H9 (cell line): ENCODE measurements at regions not wholly inside any gene's neighbourhood (a gene's known extent, or its start where the extent isn't known, plus 50 kb on each side); places are given as distances from the start of the nearest gene placed in this dataset.

ENCODE experiments used
- DNase-seq: peaks from one replicate; pipeline ENCODE4 v3.0.0-alpha.2; 2017
- H2AFZ ChIP-seq: one replicate; pipeline ENCODE4 v1.6.1; 2013; ENCODE audit warnings: mild to moderate bottlenecking, low read length, control low read depth, moderate library complexity
- H2AK5ac ChIP-seq: 2 replicates; pipeline ENCODE4 v1.6.1; 2013; ENCODE audit warnings: low read length, control low read depth, mixed read lengths; ENCODE audit not compliant: insufficient read length
- H2BK120ac ChIP-seq: one replicate; pipeline ENCODE4 v1.6.1; 2013; ENCODE audit warnings: low read depth, mild to moderate bottlenecking, low read length, control low read depth, inconsistent platforms; ENCODE audit not compliant: poor library complexity, severe bottlenecking
- H2BK12ac ChIP-seq: 2 replicates; pipeline ENCODE4 v1.6.1; 2013; ENCODE audit warnings: low read length, control low read depth, mixed read lengths, low read depth; ENCODE audit not compliant: insufficient read length
- H2BK15ac ChIP-seq: 2 replicates; pipeline ENCODE4 v1.6.1; 2013; ENCODE audit warnings: low read depth, low read length, control low read depth
- H2BK20ac ChIP-seq: one replicate; pipeline ENCODE4 v1.6.1; 2013; ENCODE audit warnings: low read depth, mild to moderate bottlenecking, low read length, control low read depth, inconsistent platforms; ENCODE audit not compliant: poor library complexity, severe bottlenecking
- H2BK5ac ChIP-seq: 2 replicates; pipeline ENCODE4 v1.6.1; 2013; ENCODE audit warnings: low read length, control low read depth, mixed read lengths; ENCODE audit not compliant: insufficient read length
- H3K14ac ChIP-seq: 2 replicates; pipeline ENCODE4 v1.6.1; 2013; ENCODE audit warnings: low read length, control low read depth; ENCODE audit not compliant: insufficient read depth
- H3K18ac ChIP-seq: 2 replicates; pipeline ENCODE4 v1.6.1; 2013; ENCODE audit warnings: low read depth, mild to moderate bottlenecking, mixed read lengths, low read length, control low read depth; ENCODE audit not compliant: insufficient read length
- H3K23ac ChIP-seq: 2 replicates; pipeline ENCODE4 v1.6.1; 2013; ENCODE audit warnings: low read length, control low read depth, mixed read lengths, low read depth; ENCODE audit not compliant: insufficient read length
- H3K23me2 ChIP-seq: 2 replicates; pipeline ENCODE4 v1.6.1; 2013; ENCODE audit warnings: low read depth, mild to moderate bottlenecking, mixed read lengths, low read length, control low read depth; ENCODE audit not compliant: insufficient read length, poor library complexity, severe bottlenecking
- H3K27ac ChIP-seq: 2 replicates; pipeline ENCODE4 v1.5.1; 2013; ENCODE audit warnings: low read length, control low read depth, mixed read lengths, low read depth; ENCODE audit not compliant: insufficient read length
- H3K27me3 ChIP-seq: 2 replicates; pipeline ENCODE4 v1.6.1; 2013; ENCODE audit warnings: low read length, control low read depth, inconsistent platforms; ENCODE audit not compliant: insufficient read depth
- H3K4ac ChIP-seq: 2 replicates; pipeline ENCODE4 v1.6.1; 2013; ENCODE audit warnings: low read depth, mild to moderate bottlenecking, control low read depth, inconsistent platforms, low read length, moderate library complexity
- H3K4me1 ChIP-seq: 2 replicates; pipeline ENCODE4 v1.6.1; 2013; ENCODE audit warnings: low read length, control low read depth, inconsistent platforms; ENCODE audit not compliant: insufficient read depth
- H3K4me2 ChIP-seq: 2 replicates; pipeline ENCODE4 v1.6.1; 2013; ENCODE audit warnings: low read length, control low read depth, mixed read lengths; ENCODE audit not compliant: insufficient read length, insufficient read depth
- H3K56ac ChIP-seq: 2 replicates; pipeline ENCODE4 v1.6.1; 2013; ENCODE audit warnings: low read depth, mild to moderate bottlenecking, mixed read lengths, low read length, control low read depth; ENCODE audit not compliant: insufficient read length
- H3K79me1 ChIP-seq: 2 replicates; pipeline ENCODE4 v1.6.1; 2013; ENCODE audit warnings: low read depth, mild to moderate bottlenecking, moderate library complexity, low read length, control low read depth, inconsistent platforms; ENCODE audit not compliant: insufficient read depth, poor library complexity, severe bottlenecking
- H3K79me2 ChIP-seq: 2 replicates; pipeline ENCODE4 v1.6.1; 2013; ENCODE audit warnings: low read length, control low read depth, inconsistent platforms; ENCODE audit not compliant: insufficient read depth
- H3K9ac ChIP-seq: 2 replicates; pipeline ENCODE4 v1.6.1; 2013; ENCODE audit warnings: low read length, control low read depth, mixed read lengths; ENCODE audit not compliant: insufficient read length; ENCODE audit errors: extremely low read depth
- H3K9me3 ChIP-seq: one replicate; pipeline ENCODE4 v1.6.1; 2013; ENCODE audit warnings: low read depth, low read length, inconsistent platforms; ENCODE audit not compliant: control insufficient read depth
- H3T11ph ChIP-seq: one replicate; pipeline ENCODE4 v1.6.1; 2013; ENCODE audit warnings: mild to moderate bottlenecking, low read length, control low read depth, inconsistent platforms
- H4K20me1 ChIP-seq: one replicate; pipeline ENCODE4 v1.6.1; 2013; ENCODE audit not compliant: control insufficient read depth, insufficient read length, insufficient read depth
- H4K5ac ChIP-seq: 2 replicates; pipeline ENCODE4 v1.6.1; 2013; ENCODE audit warnings: low read depth, mild to moderate bottlenecking, mixed read lengths, low read length, control low read depth; ENCODE audit not compliant: insufficient read length
- H4K8ac ChIP-seq: replicated peaks from 2 replicates; pipeline ENCODE4 v1.6.1; 2013; ENCODE audit warnings: low read length, control low read depth, mixed read lengths, low read depth; ENCODE audit not compliant: insufficient read length
- H4K91ac ChIP-seq: 2 replicates; pipeline ENCODE4 v1.6.1; 2013; ENCODE audit warnings: low read depth, mild to moderate bottlenecking, moderate library complexity, mixed read lengths, low read length, control low read depth; ENCODE audit not compliant: insufficient read length
- H3K27ac Mint-ChIP-seq, 3 experiments: 2 replicates in 2 of 3; 3 replicates in 1 of 3; pipeline ENCODE4 v1.8.0; 2020 to 2021; ENCODE audit warnings: mixed read lengths in 3 of 3, mild to moderate bottlenecking in 1 of 3, moderate library complexity in 1 of 3
- H3K27me3 Mint-ChIP-seq: 2 replicates; pipeline ENCODE4 v1.8.0; 2021; ENCODE audit warnings: low read depth, mild to moderate bottlenecking, moderate library complexity, mixed read lengths
- H3K36me3 Mint-ChIP-seq, 3 experiments: 2 replicates in 2 of 3; 3 replicates in 1 of 3; pipeline ENCODE4 v1.8.0; 2020 to 2021; ENCODE audit warnings: low read depth in 3 of 3, mixed read lengths in 3 of 3; ENCODE audit not compliant: insufficient read depth in 1 of 3
- H3K4me1 Mint-ChIP-seq, 2 experiments: 2 replicates each; pipeline ENCODE4 v1.8.0; 2020; ENCODE audit warnings: mixed read lengths in 2 of 2
- H3K4me3 Mint-ChIP-seq, 2 experiments: 2 replicates in 1 of 2; 3 replicates in 1 of 2; pipeline ENCODE4 v1.8.0; 2020 to 2021; ENCODE audit warnings: mild to moderate bottlenecking in 2 of 2, mixed read lengths in 2 of 2, moderate library complexity in 1 of 2
- H3K9me3 Mint-ChIP-seq, 2 experiments: 2 replicates in 1 of 2; 3 replicates in 1 of 2; pipeline ENCODE4 v1.8.0; 2020; ENCODE audit warnings: mild to moderate bottlenecking in 2 of 2, mixed read lengths in 2 of 2, moderate library complexity in 1 of 2
- CTCF ChIP-seq: fragments of 200-600 bp; sonication (generic); conservative IDR thresholded peaks from 3 replicates; pipeline ENCODE4 v1.8.0; 2021; ENCODE audit warnings: antibody characterized with exemption, mild to moderate bottlenecking
- WGBS: extraction: QIAGEN DNeasy Blood & Tissue Kit; methylation state at CpG from one replicate; pipeline ENCODE4 v1.1.7; 2013; ENCODE audit warnings: missing lambda C conversion rate, low lambda C conversion rate, mixed read lengths; ENCODE audit not compliant: insufficient read length; ENCODE audit errors: extremely low coverage; 5-methylcytosine and 5-hydroxymethylcytosine counted together

GRCh38 chr1:244974550-244974949 is 110.2 kb upstream of the HNRNPU start:
- no peak overlapping the region for H3K56ac ChIP-seq
- no peak overlapping the region for H4K8ac ChIP-seq
- H3K9me3 ChIP-seq = no peaks in the 10 kb centered on the region
- H2BK5ac ChIP-seq = no peak overlapping the region
- H3K27ac ChIP-seq = no peak overlapping the region
- no peaks in the 10 kb centered on the region; a peak in 1 of 5 replicates for H3K9me3 Mint-ChIP-seq
- H3K14ac ChIP-seq = no peak overlapping the region
- H4K20me1 ChIP-seq = no peaks in the 10 kb centered on the region
- WGBS = no CpG with 5 or more reads among the region's 8 CpGs
- no peak overlapping the region for H3K4me3 Mint-ChIP-seq
- no peak overlapping the region for H3K23ac ChIP-seq
- no peak for DNase-seq
- H3K79me2 ChIP-seq = no peaks in the 10 kb centered on the region
- H3K23me2 ChIP-seq = peaks cover 12% of the 10 kb centered on the region
- H2BK20ac ChIP-seq = no peak overlapping the region
- H3K27me3 ChIP-seq = no peaks in the 10 kb centered on the region
- TF ChIP-seq CTCF = no peak
- H2AK5ac ChIP-seq = no peak overlapping the region
- H3K9ac ChIP-seq = no peak overlapping the region
- no peak overlapping the region for H2BK120ac ChIP-seq
- H3K18ac ChIP-seq = no peak overlapping the region
- H3K27ac Mint-ChIP-seq = 0 out of 7 replicates have a peak overlapping the region, but pooled peaks of 1 of the 3 experiments have one; percentile 35
- no peaks in the 10 kb centered on the region for H3K79me1 ChIP-seq
- H4K5ac ChIP-seq = no peak overlapping the region
- H3K4ac ChIP-seq = no peak overlapping the region
- H3K4me1 ChIP-seq = no peaks in the 10 kb centered on the region
- H3T11ph ChIP-seq = no peak overlapping the region
- H3K4me2 ChIP-seq = no peak overlapping the region
- H2BK15ac ChIP-seq = no peak overlapping the region
- no peak overlapping the region for H2AFZ ChIP-seq
- H3K36me3 Mint-ChIP-seq = peaks cover 0 to 10% (median 5%) of the 10 kb centered on the region in 3 experiments; a peak in 3 of 7 replicates
- H4K91ac ChIP-seq = no peak overlapping the region
- H3K4me1 Mint-ChIP-seq = peaks cover 7 to 12% of the 10 kb centered on the region in 2 experiments
- no peak overlapping the region for H2BK12ac ChIP-seq
- H3K27me3 Mint-ChIP-seq = no peaks in the 10 kb centered on the region
